ENCODE measurements at regions not wholly inside any gene's neighbourhood (a gene's known extent, or its start where the extent isn't known, plus 50 kb on each side); places are given as distances from the start of the nearest gene placed in this dataset.

DNA sequence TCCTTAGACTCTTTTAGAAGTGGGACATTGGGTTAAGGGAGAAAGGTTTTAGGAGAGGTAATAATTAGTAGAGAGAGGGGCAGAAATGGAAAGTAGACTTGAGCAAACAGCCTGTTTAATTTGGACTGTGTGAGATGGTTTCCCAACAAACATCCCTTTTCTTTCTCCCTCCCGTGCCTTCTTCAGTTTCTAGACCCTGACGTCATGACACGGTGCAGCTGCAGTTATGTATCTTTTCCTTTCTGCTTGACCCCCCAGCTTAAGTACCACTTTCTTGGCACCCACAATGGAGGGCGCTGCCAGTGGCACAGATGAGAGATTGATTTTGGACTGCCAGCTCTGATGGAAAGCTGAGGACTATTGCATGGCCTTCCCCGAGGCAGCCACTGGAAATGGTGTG is 86.9 kb upstream of the FAM136A start:
- no peak overlapping the region for H3K27ac ChIP-seq
- H3K27me3 ChIP-seq (ENCODE audit: insufficient read depth in 3 of 3, low read length in 2 of 3), result peaks cover 0 to 2% (median 0%) of the 10 kb centered on the region in 3 donors
- ATAC-seq, result no peak
- H3K9me3 ChIP-seq, result no peaks in the 10 kb centered on the region
- no peak for DNase-seq
- WGBS, 3 donors, result 51 to 77% (median 55%) methylated on average over 5 of the region's 5 CpGs
- intact Hi-C loops (cut with DNase I), result no loop called here
- H3K36me3 ChIP-seq (ENCODE audit: insufficient read depth in 1 of 2, low read depth in 1 of 2), result no peaks in the 10 kb centered on the region
- H3K4me1 ChIP-seq, result no peaks in the 10 kb centered on the region
- TF ChIP-seq, protein P1, sequence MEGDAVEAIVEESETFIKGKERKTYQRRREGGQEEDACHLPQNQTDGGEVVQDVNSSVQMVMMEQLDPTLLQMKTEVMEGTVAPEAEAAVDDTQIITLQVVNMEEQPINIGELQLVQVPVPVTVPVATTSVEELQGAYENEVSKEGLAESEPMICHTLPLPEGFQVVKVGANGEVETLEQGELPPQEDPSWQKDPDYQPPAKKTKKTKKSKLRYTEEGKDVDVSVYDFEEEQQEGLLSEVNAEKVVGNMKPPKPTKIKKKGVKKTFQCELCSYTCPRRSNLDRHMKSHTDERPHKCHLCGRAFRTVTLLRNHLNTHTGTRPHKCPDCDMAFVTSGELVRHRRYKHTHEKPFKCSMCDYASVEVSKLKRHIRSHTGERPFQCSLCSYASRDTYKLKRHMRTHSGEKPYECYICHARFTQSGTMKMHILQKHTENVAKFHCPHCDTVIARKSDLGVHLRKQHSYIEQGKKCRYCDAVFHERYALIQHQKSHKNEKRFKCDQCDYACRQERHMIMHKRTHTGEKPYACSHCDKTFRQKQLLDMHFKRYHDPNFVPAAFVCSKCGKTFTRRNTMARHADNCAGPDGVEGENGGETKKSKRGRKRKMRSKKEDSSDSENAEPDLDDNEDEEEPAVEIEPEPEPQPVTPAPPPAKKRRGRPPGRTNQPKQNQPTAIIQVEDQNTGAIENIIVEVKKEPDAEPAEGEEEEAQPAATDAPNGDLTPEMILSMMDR (IDR thresholded peaks at IDR 0.05), result no peak
- no peak overlapping the region for H3K4me3 ChIP-seq

DNA sequence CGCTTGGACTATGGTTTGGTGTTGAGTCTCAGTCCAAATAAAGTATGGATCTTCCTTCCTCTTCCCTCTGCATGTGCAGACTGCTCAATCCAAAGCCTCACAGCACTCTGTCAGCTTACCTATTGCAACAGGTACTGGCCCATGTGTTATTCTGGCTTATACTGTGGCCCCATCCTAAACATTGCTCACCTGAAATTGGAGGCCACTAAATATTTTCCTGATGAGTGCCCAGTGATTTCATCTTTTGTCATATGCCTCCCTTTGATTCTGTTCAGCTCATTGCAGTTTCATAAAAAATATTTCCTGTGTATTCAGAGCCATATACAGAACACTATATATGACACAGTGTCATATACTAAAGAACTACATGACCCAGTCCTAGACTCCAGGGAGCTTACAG is 86.3 kb upstream of the FAM136A start:
- H3K4me3 ChIP-seq, result no peak overlapping the region
- H3K4me1 ChIP-seq, result no peaks in the 10 kb centered on the region
- DNase-seq, result no peak
- TF ChIP-seq, protein P1 (IDR thresholded peaks at IDR 0.05), result no peak
- H3K27ac ChIP-seq, result no peak overlapping the region
- 89 to 95% (median 91%) methylated on average over 1 of the region's 1 CpG for WGBS, 3 donors
- peaks cover 0 to 2% (median 0%) of the 10 kb centered on the region in 3 donors for H3K27me3 ChIP-seq (ENCODE audit: insufficient read depth in 3 of 3, low read length in 2 of 3)
- intact Hi-C loops (cut with DNase I), result no loop called here
- H3K36me3 ChIP-seq (ENCODE audit: insufficient read depth in 1 of 2, low read depth in 1 of 2), result no peaks in the 10 kb centered on the region
- ATAC-seq, result no peak
- no peaks in the 10 kb centered on the region for H3K9me3 ChIP-seq

DNA sequence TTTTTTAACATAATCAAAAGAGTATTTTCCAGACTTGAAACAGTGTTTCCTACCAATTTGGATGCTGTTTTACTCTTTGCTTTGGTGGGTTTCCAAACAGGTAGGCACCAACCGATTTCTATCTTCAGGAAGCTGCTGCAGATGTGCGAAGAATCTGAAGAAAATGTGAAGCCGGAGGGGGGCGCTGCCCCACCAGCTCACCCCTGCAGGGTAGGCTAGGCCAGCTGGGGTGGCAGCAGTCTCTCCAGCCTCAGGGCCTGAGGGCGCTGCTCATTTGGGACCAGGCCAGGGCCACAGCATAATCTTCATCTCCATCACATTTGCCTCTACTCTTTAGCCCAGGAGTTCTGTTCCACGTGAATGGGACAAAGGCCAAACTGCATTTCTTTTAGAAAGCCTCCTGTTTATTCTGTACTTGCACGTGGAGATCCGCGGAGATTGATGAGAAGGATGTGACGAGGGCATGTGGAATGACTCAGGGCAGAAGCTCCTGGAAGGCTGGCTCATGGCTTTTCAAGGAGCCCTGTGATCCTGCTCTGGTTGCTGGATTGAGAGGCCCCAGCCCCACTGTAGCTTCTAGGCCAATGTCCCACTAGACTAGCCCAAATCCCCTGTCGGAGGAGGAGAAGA is 84.2 kb upstream of the FAM136A start:
- ATAC-seq (no peak), DNase-seq (no peak)
- Histone ChIP-seq H3K4me3 (no peak overlapping the region), H3K27me3 (ENCODE audit: insufficient read depth in 3 of 3, low read length in 2 of 3) (peaks cover 0 to 2% (median 0%) of the 10 kb centered on the region in 3 donors), H3K4me1 (no peaks in the 10 kb centered on the region), H3K9me3 (no peaks in the 10 kb centered on the region), H3K27ac (no peak overlapping the region), H3K36me3 (ENCODE audit: insufficient read depth in 1 of 2, low read depth in 1 of 2) (no peaks in the 10 kb centered on the region)
- TF ChIP-seq, protein P1 (IDR thresholded peaks at IDR 0.05), result no peak
- WGBS, 3 donors, result 69 to 73% (median 70%) methylated on average over 11 of the region's 11 CpGs
- intact Hi-C loops (cut with DNase I), result no loop called here

DNA sequence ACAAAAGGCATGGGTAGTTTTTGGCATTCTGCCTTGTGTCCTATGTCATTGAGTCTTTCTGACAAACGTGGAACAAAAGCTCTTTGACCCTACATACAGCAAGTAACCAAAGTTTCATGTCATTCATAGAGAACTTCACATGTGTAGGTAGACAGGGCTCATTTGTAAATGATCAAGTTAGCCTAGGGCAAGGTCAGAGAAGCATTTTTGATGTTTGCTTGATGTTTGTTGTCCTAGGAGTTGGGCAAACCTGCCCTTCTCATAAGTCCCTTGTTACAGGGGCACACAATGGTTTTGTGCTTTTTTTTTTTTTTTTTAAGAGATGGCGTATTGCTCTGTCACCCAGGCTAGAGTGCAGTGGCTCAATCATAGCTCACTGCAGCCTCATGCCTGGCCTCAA is 83.3 kb upstream of the FAM136A start:
- Histone ChIP-seq H3K27me3 (ENCODE audit: insufficient read depth in 3 of 3, low read length in 2 of 3) (peaks cover 0 to 2% (median 0%) of the 10 kb centered on the region in 3 donors), H3K36me3 (ENCODE audit: insufficient read depth in 1 of 2, low read depth in 1 of 2) (no peaks in the 10 kb centered on the region), H3K4me3 (no peak overlapping the region), H3K9me3 (no peaks in the 10 kb centered on the region), H3K27ac (no peak overlapping the region), H3K4me1 (no peaks in the 10 kb centered on the region)
- TF ChIP-seq, protein P1 (IDR thresholded peaks at IDR 0.05), result no peak
- ATAC-seq (no peak), DNase-seq (no peak)
- intact Hi-C loops (cut with DNase I), result no loop called here
- WGBS, 3 donors, result 47 to 59% (median 53%) methylated on average over 2 of the region's 2 CpGs

DNA sequence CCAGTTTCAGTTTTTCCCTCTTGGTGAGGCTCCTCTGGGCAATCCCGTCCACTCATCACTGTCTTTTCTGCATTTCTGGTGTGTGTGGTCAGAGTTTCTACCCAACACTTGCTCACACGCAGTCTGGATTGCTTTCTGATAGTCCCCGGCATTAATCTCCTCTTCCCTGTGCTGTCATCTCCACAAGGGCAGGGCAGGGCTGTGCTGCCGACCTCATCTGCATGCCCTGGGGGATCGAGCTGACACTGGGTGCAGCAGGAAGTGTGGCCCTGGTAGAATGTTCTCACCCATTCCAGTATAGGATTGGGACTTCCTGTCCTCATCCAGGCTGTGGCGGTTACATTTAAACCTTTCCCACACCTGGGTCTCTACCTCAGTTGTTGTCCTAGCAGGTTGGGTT is 80.0 kb upstream of the FAM136A start:
- WGBS, 3 donors, result 52 to 55% (median 53%) methylated on average over 6 of the region's 6 CpGs
- intact Hi-C loops (cut with DNase I), result no loop called here
- TF ChIP-seq, protein P1 (IDR thresholded peaks at IDR 0.05), result no peak
- ATAC-seq, result no peak
- no peaks in the 10 kb centered on the region for H3K27me3 ChIP-seq (ENCODE audit: insufficient read depth in 3 of 3, low read length in 2 of 3)
- H3K4me1 ChIP-seq, result no peaks in the 10 kb centered on the region
- no peak for DNase-seq
- H3K4me3 ChIP-seq, result no peak overlapping the region
- no peaks in the 10 kb centered on the region for H3K36me3 ChIP-seq (ENCODE audit: insufficient read depth in 1 of 2, low read depth in 1 of 2)
- H3K27ac ChIP-seq, result no peak overlapping the region
- H3K9me3 ChIP-seq, result no peaks in the 10 kb centered on the region

All from psoas muscle (tissue), 7 donors.